GM23338 (cell line): ENCODE measurements at regions not wholly inside any gene's neighbourhood (a gene's known extent, or its start where the extent isn't known, plus 50 kb on each side); places are given as distances from the start of the nearest gene placed in this dataset.

Source experiments
- ATAC-seq: fragments of 200-7000 bp; cut with Tn5 transposase; 3 replicates; pipeline ENCODE4 v1.9.1; 2020
- DNase-seq: peaks from one replicate; pipeline ENCODE4 v3.0.0-alpha.2; 2015; ENCODE audit warnings: low spot score
- H2AFZ ChIP-seq: fragments of 200-600 bp; sonication (generic); 2 replicates; pipeline ENCODE4 v1.8.0; 2016; ENCODE audit warnings: antibody characterized with exemption, mild to moderate bottlenecking, moderate library complexity
- H3F3A ChIP-seq: fragments of 200-600 bp; sonication (generic); replicated peaks from 2 replicates; pipeline ENCODE4 v1.8.0; 2017; ENCODE audit warnings: antibody characterized with exemption, mixed run types, low read depth
- H3K27ac ChIP-seq: fragments of 200-600 bp; sonication (generic); 2 replicates; pipeline ENCODE4 v1.6.1; 2016; ENCODE audit warnings: low read depth
- H3K27me3 ChIP-seq: fragments of 200-600 bp; sonication (generic); 2 replicates; pipeline ENCODE4 v1.8.0; 2016; ENCODE audit warnings: mild to moderate bottlenecking, mixed run types, moderate library complexity; ENCODE audit not compliant: insufficient read depth
- H3K36me3 ChIP-seq: fragments of 200-600 bp; sonication (generic); 2 replicates; pipeline ENCODE4 v1.8.0; 2016; ENCODE audit warnings: mild to moderate bottlenecking; ENCODE audit not compliant: insufficient read depth
- H3K4me1 ChIP-seq: fragments of 200-600 bp; sonication (generic); 2 replicates; pipeline ENCODE4 v1.8.0; 2016; ENCODE audit warnings: mild to moderate bottlenecking, moderate library complexity; ENCODE audit not compliant: insufficient read depth
- H3K4me2 ChIP-seq: fragments of 200-600 bp; sonication (generic); 2 replicates; pipeline ENCODE4 v1.7.1; 2017; ENCODE audit warnings: mixed run types
- H3K4me3 ChIP-seq: fragments of 200-600 bp; sonication (generic); 2 replicates; pipeline ENCODE4 v1.6.1; 2016; ENCODE audit warnings: mixed run types
- H3K79me2 ChIP-seq: fragments of 200-600 bp; sonication (generic); replicated peaks from 2 replicates; pipeline ENCODE4 v1.8.0; 2017; ENCODE audit warnings: mild to moderate bottlenecking; ENCODE audit not compliant: insufficient read depth
- H3K9me2 ChIP-seq: fragments of 200-600 bp; sonication (generic); 2 replicates; pipeline ENCODE4 v1.8.0; 2017; ENCODE audit not compliant: insufficient read depth
- H4K20me1 ChIP-seq: fragments of 200-600 bp; sonication (generic); replicated peaks from 2 replicates; pipeline ENCODE4 v1.8.0; 2017; ENCODE audit warnings: mild to moderate bottlenecking; ENCODE audit not compliant: insufficient read depth
- H3K27ac Mint-ChIP-seq: 2 replicates; pipeline ENCODE4 v1.8.0; 2020; ENCODE audit warnings: inconsistent platforms, mild to moderate bottlenecking, moderate library complexity, mixed read lengths
- H3K27me3 Mint-ChIP-seq: 3 replicates; pipeline ENCODE4 v1.8.0; 2022; ENCODE audit warnings: low read depth, mild to moderate bottlenecking, moderate library complexity, mixed read lengths, inconsistent platforms; ENCODE audit not compliant: insufficient read depth, poor library complexity
- H3K36me3 Mint-ChIP-seq: 3 replicates; pipeline ENCODE4 v1.8.0; 2021; ENCODE audit warnings: low read depth, mild to moderate bottlenecking, inconsistent platforms, moderate library complexity, mixed read lengths
- H3K4me1 Mint-ChIP-seq: 3 replicates; pipeline ENCODE4 v1.8.0; 2020; ENCODE audit warnings: mild to moderate bottlenecking, inconsistent platforms, mixed read lengths
- H3K4me3 Mint-ChIP-seq: 3 replicates; pipeline ENCODE4 v1.8.0; 2021; ENCODE audit warnings: moderate library complexity, mild to moderate bottlenecking, inconsistent platforms, mixed read lengths
- H3K9me3 Mint-ChIP-seq: 3 replicates; pipeline ENCODE4 v1.8.0; 2020; ENCODE audit warnings: moderate library complexity, mild to moderate bottlenecking, inconsistent platforms, mixed read lengths
- CREB1 ChIP-seq: fragments of 250-450 bp; sonication (Bioruptor Pico); IDR thresholded peaks from 2 replicates; pipeline ENCODE4 v1.5.0; 2020; ENCODE audit warnings: low read depth, mild to moderate bottlenecking, moderate library complexity
- CTCF ChIP-seq, 2 experiments: fragments of 200-600 bp in 1 of 2; sonication (generic) in 1 of 2; conservative IDR thresholded peaks; 2 replicates each; pipeline versions ENCODE4 v1.5.1 to v1.6.1; 2016 to 2017; ENCODE audit warnings: antibody characterized with exemption in 2 of 2, low read depth in 2 of 2, mild to moderate bottlenecking in 2 of 2, moderate library complexity in 1 of 2
- ETS1 ChIP-seq: IDR thresholded peaks from 2 replicates; pipeline ENCODE4 v1.6.1; 2016; ENCODE audit warnings: antibody characterized with exemption
- EZH2 ChIP-seq: fragments of 200-600 bp; sonication (generic); IDR thresholded peaks from one replicate; pipeline ENCODE4 v1.8.0; 2017; ENCODE audit warnings: antibody characterized with exemption, mild to moderate bottlenecking, low read depth; ENCODE audit not compliant: unreplicated experiment
- EZH2phosphoT487 ChIP-seq: fragments of 200-600 bp; sonication (generic); IDR thresholded peaks from one replicate; pipeline ENCODE4 v1.8.1; 2018; ENCODE audit warnings: antibody characterized with exemption; ENCODE audit not compliant: unreplicated experiment
- JUNB ChIP-seq: IDR thresholded peaks from one replicate; pipeline ENCODE4 v1.6.1; 2016; ENCODE audit warnings: antibody characterized with exemption; ENCODE audit not compliant: unreplicated experiment
- NANOG ChIP-seq: IDR thresholded peaks from 2 replicates; pipeline ENCODE4 v1.6.1; 2016; ENCODE audit warnings: antibody characterized with exemption, borderline replicate concordance
- REST ChIP-seq: IDR thresholded peaks from one replicate; pipeline ENCODE4 v1.6.1; 2018; ENCODE audit warnings: antibody characterized with exemption; ENCODE audit not compliant: unreplicated experiment
- ZNF114 ChIP-seq: fragments of 250-450 bp; sonication (Bioruptor Pico); IDR thresholded peaks from 2 replicates; pipeline ENCODE4 v1.5.0; 2020; ENCODE audit warnings: mild to moderate bottlenecking, moderate library complexity
- ZNF331 ChIP-seq: fragments of 250-450 bp; sonication (Bioruptor Pico); IDR thresholded peaks from 2 replicates; pipeline ENCODE4 v1.5.0; 2020; ENCODE audit warnings: low read depth, mild to moderate bottlenecking, moderate library complexity

- DNase-seq: no peak
- Mint-ChIP-seq H3K27ac (no peak overlapping the region), H3K9me3 (no peaks in the 10 kb centered on the region), H3K4me1 (peaks cover 4% of the 10 kb centered on the region; the same call in 2 of the 3 replicates), H3K27me3 (peaks cover 3% of the 10 kb centered on the region), H3K36me3 (no peaks in the 10 kb centered on the region), H3K4me3 (no peak overlapping the region)
- TF ChIP-seq JUNB: no peak
- no peak for TF ChIP-seq CREB1 (CRISPR knock-in tag)
- no peak for TF ChIP-seq EZH2phosphoT487
- TF ChIP-seq REST: no peak
- TF ChIP-seq ZNF114 (CRISPR knock-in tag): no peak
- TF ChIP-seq ZNF331: no peak
- Histone ChIP-seq H3F3A (no peaks in the 10 kb centered on the region), H3K36me3 (no peaks in the 10 kb centered on the region), H3K4me3 (no peak overlapping the region), H3K4me2 (no peak overlapping the region), H2AFZ (no peak overlapping the region; the same call in 1 of the 2 replicates), H3K79me2 (no peaks in the 10 kb centered on the region), H3K27ac (no peak overlapping the region), H3K4me1 (no peaks in the 10 kb centered on the region), H3K27me3 (no peaks in the 10 kb centered on the region), H3K9me2 (no peaks in the 10 kb centered on the region), H4K20me1 (no peaks in the 10 kb centered on the region)
- no peak for ATAC-seq
Observed at GRCh38 chr1:29835406-29835805, 599.1 kb downstream of the PTPRU start.

- Mint-ChIP-seq H3K4me3 (no peak overlapping the region), H3K36me3 (no peaks in the 10 kb centered on the region)
Observed at GRCh38 chr1:29833581-29833980, 597.3 kb downstream of the PTPRU start.

More at GRCh38 chr1:29833581-29833980, 597.3 kb downstream of the PTPRU start:
- H4K20me1 ChIP-seq: no peaks in the 10 kb centered on the region
- H3K9me2 ChIP-seq: no peaks in the 10 kb centered on the region
- H3K4me1 ChIP-seq: no peaks in the 10 kb centered on the region
- no peak for ATAC-seq
- DNase-seq: no peak
- H3F3A ChIP-seq: no peaks in the 10 kb centered on the region
- Mint-ChIP-seq H3K9me3 (no peaks in the 10 kb centered on the region), H3K4me1 (peaks cover 4% of the 10 kb centered on the region; the same call in 2 of the 3 replicates), H3K27ac (no peak overlapping the region), H3K27me3 (peaks cover 6% of the 10 kb centered on the region)
- no peaks in the 10 kb centered on the region for H3K27me3 ChIP-seq
- no peak for TF ChIP-seq ZNF331
- TF ChIP-seq EZH2: no peak
- no peak for TF ChIP-seq CTCF (conservative IDR thresholded peaks at IDR 0.05; ENCODE audit: low read depth in 2 of 2)
- no peak for TF ChIP-seq NANOG
- no peak for TF ChIP-seq ETS1
- no peak overlapping the region for H3K4me3 ChIP-seq
- no peak overlapping the region for H2AFZ ChIP-seq
- H3K36me3 ChIP-seq: no peaks in the 10 kb centered on the region
- H3K79me2 ChIP-seq: no peaks in the 10 kb centered on the region
- H3K27ac ChIP-seq: no peak overlapping the region
- H3K4me2 ChIP-seq: no peak overlapping the region
